ENCODE measurements at regions not wholly inside any gene's neighbourhood (a gene's known extent, or its start where the extent isn't known, plus 50 kb on each side); places are given as distances from the start of the nearest gene placed in this dataset.
"Not testable (repeated sequence)": the region's sequence is repeated elsewhere in the genome, so short reads cannot be mapped to it uniquely, and the experiment has no call there.

DNA sequence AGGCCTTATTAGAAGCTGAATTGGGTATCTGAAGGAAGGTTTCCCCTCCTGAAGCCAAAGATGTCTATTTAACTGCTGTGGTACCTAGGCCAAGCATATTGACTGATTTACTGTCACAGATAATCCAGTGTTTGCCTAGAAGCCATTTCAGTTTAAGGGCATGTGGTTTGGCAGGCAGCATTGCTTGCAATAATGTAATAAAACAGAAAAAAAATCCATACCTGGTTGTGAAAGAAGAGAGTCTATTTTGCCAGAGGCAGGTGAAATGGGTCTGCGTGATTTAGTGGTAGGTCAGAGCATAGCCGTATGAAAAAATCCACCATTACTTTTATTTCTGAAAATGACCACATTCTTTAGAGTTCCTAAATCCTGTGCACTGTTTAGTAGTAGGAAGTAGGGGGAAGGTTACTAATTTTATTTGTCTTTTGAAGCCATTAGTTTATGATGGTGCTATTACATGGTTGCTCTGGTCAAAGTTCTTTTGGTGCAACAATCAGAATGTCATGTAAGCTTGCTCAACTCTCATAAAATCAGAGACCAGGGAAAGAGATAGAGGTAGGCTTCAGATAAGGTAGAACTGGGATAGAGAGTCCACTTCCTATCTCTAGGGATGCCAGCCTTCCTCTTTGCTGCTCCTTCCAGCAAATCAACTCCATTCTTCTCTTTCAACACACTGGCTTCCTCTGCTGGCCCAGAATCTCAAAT is 343.4 kb downstream of the GPD2 start:
- DNase-seq: no peak

DNA sequence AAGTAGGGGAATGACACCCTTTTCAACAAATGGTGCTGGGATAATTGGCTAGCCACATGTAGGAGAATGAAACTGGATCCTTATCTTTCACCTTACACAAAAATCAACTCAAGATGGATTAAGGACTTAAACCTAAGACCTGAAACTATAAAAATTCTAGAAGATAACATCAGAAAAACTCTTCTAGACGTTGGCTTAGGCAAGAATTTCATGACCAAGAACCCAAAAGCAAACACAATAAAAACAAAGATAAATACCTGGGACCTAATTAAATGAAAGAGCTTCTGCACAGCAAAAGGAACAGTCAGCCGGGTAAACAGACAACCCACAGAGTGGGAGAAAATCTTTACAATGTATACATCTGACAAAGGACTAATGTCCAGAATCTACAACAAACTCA is 345.5 kb downstream of the GPD2 start:
- DNase-seq: not testable (repeated sequence)

DNA sequence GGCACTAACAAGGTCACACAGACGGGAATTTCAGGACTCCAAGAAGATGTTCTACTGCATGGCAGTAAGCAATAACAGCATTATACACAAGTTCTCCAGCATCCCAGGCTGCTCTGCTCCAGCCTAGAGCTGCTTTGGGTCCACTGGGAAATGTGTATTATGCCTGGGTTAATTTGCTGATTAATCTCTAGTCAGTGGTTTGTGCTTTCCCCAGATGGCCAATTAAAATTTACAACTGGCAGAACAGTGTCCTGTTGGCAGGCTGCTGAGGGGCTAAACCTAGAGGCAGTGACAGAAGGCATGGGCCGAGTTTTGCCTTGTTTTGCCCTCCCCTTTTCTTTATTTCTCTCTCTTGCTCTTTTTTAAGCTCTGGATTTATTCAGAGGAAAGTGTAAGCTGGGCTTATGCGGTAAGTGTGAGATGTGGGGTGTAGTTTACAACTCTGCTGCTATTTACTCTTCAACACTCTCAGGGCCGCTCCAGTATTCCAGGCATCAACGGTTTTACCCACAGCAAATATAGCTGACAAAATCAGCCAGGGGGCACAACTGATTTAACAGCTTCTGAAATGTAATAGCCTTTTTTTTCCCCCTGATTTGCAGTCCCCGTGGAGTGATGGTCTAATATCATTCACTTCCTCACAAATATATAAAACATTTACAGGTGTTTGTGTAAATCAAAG is 348.0 kb downstream of the GPD2 start:
- no peak for DNase-seq

DNA sequence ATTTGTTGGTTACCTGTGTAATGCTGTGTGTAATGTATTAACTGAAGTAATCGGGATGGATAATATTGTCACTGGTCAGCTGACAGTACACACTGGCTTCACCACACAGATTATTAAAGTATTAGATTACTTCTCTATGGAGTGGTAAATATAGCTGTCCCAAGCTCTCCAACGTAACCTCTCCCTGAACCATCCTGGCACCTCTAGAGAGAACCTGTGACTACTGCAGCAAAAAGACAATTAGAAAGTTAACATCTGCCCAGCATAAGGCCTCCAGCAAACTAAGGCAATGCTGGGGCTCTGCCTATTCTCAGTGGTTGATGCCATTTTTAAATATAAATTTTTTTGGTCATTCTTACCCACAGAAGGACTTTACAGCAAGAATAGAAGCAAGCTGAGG is 351.3 kb downstream of the GPD2 start:
- no peak for DNase-seq

DNA sequence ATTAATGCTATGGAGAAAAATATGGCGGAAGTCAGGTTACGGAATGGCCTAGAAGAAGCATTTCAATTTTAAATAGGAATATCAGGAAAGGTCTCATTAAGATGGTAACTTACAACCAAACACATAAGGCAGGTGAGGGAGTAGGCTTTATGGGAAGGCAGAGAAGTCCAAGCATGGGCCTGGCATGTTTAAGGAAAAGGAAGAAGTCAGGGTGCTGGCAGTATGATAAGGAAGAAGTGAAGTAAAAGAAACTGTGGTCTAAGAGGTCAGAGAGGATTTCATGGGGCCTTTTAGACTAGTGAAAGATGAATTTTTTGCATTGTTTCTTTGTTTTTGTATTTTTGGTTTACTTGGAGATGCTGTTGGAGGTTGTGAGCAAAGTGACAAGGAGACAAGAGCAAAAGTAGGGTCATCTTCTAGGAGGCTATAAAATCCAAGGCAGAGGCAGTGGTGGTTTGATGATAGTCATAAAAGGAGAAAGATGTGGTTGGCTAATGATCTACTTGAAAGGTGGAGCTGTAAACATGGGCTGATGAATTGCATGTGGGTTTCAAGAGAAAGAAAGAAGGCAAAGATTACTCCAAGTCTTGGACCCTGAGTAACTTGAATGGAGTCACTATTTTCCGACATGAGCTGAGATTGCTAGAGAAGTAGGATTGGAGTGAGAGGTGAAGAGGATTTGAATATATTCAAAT is 354.3 kb downstream of the GPD2 start:
- DNase-seq: no peak

DNA sequence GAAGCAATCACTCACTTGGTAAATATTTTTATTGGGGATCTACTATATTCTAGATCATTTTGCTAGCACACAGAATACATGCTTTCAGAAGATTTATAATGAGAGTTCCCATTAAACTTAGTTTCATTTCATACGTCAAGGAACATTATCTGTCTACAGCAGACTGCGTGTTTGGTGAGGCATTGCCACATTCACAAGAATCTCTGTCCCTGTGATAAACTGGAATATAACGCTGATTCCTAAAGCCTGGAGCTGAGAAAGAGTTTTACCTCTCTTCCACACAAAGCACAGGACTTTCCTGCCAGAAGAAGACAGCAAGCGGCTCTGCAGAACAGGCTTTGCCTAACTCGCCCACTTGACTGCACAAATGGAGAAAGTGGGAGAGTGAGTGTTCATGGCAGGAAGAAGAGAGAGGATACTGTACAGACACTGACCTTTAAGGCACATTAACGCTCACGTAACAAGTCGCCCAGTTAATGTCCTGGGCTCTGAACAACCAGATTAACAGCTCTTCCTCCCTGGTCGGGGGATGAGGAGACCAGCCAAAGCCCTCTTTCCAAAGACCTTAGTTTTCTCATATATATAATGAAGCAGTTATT is 356.2 kb downstream of the GPD2 start:
- DNase-seq: no peak

DNA sequence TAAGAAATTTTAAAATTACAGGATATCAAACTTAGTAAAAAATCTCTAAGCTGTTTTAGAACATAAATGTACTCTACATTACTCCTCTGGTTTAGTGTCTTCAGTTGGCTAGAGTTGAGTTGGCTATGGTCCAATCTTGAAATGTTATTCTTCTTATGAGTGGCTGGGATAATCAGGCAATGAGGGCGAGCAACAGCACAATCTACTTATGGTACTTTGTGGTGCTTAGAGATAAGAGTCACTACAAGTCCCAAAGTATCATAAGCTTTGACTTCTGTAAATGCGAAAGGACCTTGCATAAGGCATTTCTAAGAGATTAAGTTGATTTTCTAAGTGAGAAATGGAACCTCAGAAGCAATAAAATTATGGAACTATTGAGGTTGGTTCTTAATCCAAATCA is 361.7 kb downstream of the GPD2 start:
- no peak for DNase-seq

DNA sequence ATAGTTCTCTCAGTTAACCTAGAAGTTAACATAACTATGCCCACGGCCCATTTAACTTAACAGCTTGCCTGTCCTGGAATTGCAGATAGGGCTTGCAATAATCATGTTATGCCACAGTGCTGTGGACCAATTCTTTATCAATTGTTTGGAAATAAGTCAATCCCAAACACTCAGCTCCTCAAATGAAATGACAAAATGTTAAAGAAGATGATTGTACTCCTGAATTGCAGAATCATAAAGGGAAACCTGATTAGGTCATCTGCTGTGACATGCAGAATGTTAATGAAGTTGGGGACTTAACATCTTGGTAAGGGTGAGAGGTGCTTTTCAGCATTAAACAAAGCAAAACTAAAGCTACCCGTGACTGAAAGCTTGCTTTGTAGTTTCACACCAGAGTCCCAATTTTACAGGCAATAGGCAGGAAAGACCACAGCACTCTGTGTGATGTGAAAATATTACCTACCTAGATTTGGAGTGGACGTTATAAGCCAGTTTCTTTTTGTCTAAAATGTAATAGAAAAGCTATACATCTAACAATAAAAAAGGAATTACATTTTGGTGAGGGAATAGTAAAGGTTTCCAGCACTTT is 364.0 kb downstream of the GPD2 start:
- DNase-seq: no peak

DNA sequence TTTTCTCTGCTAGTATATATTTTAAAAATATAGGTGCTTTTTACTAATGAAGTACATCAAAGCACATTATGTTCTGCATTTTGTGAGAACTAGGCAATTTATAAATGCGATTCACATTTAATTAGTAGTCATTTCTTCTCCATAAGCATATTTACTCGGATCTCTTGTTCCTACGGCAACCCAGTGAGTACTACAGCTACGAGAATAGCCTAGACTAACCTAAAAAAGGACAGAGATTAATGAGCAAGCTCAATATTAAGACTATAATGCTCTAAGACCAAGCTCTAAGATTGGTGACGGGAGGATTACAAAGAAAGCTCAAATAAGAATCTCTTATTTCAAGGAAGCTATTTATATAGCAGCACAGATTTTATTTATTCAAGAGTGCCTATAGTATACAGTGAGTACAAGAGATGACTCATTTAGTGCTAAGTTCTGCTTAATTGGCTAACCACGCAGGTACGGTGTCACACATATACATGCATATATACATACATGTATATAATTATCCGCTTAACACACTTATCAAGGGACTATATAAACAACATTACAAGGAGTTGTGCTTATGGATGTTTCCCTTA is 364.7 kb downstream of the GPD2 start:
- DNase-seq: peak; percentile 15

DNA sequence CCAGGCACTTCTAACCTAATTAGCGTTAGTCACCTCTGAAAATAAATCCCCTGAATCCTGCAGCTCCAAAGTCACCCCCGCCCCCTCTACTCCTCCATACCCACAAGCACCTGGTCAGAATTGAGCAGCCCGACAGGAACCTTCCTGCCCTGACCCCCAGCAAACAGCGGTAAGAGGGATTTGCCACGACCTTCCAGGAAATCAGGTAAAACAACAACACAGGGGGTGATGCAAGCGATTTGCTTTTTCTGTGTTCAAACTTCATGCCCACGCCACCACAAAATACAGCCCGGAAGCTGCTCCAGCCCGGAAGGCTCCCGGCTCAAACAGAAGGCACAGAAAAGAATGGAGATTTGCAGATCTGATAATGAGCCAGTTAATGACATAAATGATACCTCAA is 367.1 kb downstream of the GPD2 start:
- DNase-seq: no peak

DNA sequence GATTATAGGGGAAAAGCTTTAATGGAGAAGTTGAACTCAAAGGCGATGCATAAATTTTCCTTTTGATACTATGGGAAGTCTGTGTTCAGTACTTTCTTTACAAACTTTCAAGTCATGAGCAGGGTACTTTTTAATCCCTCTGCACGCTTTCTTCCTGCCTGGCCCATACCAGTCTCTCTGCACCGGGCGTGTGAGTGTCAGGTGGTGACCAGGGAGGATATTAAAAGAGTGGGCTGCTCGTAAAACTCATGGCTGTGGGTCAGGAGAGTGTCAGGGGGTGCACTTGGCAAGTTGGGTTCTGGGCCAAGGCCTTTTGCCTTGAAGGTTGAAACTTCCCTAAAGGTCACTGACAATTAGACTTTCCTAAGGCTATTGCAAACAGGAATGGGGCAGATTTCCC is 367.8 kb downstream of the GPD2 start:
- no peak for DNase-seq

DNA sequence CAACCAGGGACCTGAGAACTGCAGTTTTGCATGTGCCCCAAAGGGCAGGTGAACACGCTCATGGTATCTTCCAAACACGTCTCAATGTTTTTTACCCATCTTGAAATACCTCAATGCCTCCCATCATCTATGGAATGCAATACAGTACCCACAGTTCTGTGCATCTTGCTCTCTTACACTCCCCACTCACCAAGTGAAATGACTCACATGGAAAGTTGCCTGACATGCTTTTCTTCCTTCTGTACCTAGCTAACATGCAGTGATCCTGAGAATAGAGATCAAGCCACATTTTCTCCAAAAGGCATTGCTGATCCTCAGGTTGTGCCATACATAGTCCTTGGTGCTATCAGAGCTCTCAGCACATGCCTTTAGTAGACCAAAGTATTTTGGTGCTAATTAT is 373.9 kb downstream of the GPD2 start:
- no peak for DNase-seq

DNA sequence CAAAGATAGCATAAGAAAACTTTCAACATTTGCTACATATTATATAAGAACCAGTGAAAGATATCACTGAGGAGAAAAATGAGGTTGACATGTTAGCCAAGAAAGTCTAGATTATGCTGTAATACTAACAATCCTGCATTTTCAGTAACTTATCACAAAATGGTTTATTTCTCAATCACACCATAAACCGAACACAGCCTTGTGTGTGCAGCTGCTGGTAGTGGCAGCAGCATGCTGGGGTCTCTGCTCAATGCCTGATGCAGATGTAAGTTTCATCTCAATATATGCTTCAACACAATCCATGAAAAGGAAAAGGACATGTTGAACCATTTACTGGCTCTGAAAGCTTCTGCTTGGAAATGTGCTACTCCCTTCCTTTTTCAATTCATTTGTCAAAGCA is 376.3 kb downstream of the GPD2 start:
- no peak for DNase-seq

DNA sequence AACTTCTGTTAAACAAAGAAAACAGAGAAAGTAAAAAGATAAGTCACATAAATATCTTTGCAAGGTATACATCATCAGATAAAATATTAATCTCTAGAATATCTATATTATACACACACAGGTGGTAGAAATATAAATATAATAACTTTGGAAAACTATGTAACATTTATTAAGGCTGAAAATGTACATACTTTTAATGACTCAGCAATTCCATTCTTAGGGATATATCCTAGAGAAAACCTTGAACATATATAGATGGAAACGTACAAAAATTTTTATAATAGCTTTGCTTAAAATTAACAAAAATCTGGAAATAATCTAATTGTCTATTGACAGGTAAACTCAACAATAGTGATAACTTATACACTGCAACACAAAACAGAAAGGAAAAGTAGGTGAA is 381.3 kb downstream of the GPD2 start:
- no peak for DNase-seq

DNA sequence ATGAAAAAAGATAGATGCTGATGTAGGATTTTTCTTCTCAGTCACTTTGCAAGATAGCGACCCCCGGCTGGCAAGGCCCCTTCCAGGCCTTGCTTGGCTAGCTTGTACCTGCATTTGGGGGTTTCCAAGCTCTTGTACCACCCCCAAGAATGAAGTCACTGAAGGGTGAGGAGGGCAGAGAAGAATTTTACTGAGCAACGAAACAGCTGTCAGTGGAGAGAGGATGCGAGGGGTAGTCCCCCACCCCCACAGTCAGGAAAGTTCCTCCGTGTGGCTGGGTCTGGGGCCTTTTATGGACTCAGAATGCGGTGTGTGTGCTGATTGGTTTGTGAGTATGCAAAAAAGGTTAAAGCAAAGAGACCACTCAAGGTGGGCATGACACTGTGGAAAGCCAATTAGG is 382.0 kb downstream of the GPD2 start:
- no peak for DNase-seq

DNA sequence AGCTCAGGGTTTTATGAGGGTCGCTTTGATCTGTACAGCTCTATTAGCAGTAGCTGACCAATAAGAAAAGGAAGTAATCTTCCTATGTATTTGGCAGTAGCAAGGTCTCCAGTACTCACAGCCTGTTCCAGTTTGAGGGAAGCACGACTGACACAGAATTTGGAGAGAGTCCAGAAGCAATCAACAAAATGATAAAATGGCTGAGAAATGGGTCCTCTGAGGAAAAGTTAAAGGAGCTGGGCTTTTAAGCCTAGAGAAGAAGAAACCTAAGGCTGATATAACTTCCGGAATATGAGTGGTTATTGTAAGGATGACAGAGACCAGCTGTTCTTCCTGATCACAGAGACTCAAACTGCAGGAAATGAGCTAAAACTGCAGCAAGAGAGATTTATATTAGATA is 382.8 kb downstream of the GPD2 start:
- DNase-seq: peak; percentile 64

DNA sequence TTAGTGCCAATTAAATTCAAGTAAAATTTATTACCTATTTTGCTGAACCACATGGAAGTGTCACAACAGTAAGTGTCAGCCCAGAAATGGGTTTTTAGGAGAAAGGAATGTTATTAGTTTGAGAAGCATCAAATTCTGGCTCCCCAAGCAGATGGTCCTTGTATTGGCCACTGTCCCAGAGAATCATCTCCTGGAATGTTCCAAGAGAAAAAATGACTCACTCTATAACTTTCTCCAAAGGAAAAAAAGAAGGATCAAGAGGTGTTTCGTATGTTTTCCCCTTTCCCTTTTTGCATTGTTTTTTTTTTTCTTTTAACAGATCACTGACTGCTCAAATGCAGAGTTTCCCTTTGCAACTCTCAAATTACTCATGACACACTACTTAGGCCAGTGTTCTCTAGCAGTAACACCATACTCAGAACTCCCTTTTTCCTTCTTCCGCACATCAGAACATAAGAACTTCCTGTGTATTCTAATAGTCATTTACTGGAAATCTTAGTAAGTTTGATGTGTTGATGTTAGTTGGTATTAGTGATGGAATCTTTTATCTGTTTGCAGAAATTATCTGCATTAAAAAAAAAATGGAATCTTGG is 390.3 kb downstream of the GPD2 start:
- peak; percentile 88 for DNase-seq

DNA sequence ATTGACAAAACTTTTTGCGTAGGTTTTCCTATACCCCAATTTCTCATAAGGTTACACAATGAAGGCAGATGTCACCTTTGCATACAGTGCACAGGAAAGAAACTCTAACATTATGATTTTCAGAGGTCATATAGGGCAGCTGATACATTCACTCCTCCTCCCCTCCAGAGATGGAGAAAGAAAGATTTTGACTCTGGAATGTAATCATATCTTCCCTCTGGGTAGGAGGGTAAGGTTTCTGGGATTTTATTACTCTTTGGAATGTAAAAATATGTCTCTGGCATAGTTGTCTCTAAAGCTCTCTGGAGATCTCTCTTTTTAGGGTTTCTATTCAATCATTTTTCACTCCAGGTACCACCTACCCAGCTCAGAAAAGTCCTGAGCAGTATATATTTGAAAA is 398.3 kb downstream of the GPD2 start:
- no peak for DNase-seq

DNA sequence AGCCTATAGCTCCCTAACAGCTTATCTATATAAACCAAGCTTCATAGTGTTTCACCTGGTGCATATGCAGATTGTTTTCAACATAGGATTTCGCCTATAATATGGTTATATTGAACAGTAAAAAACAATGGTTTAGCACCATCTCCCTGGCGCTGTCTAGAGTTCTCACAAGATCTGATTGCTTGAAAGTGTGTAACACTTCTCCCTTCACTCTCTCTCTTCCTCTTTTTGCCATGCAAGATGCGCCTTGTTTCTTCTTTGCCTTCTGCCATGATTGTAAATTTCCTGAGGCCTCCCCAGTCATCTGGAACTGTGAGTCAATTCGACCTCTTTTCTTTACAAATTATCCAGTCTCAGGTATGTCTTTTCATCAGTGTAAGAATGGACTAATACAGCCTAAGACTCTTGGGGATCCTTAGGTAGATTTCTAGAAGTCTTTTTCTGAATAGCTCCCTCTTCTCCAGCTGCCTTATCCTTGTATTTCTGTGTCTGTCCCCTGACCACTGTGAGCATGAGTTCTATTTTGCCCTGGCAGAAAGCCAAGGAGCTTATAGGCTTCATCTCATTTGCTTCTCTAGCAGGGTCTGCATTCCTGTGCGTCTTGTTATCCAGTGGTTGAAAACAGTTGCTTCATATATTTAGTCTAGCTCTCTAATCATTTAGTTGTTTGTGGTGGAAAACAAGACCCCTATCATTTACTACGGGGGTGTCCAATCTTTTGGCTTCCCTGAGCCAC is 401.6 kb downstream of the GPD2 start:
- DNase-seq: no peak

DNA sequence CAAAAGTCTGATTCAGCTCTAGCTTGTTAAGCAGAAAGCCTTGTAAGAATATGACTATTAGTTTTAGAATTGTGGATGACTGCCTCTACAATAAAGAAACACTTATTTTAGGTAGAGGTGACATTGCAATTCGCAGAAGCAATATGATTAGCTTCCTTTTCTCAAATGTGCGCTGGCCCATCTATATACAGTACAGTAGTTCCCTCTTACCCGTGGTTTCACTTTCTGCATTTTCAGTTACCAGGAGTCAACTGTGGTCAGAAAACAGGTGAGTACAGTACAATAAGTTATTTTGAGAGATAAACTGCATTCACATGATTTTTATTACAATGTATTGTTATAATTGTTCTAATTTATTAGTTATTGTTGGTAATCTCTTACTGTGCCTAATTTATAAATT is 405.1 kb downstream of the GPD2 start:
- DNase-seq: no peak
